ENCODE measurements at regions not wholly inside any gene's neighbourhood (a gene's known extent, or its start where the extent isn't known, plus 50 kb on each side); places are given as distances from the start of the nearest gene placed in this dataset.
A peak's percentile ranks its signal among the peaks of the same experiment; 100 is the strongest.

- H3K4me1 ChIP-seq (replicated peaks; ENCODE audit: insufficient read depth), result 0 out of 2 replicates have a peak, but pooled peaks cover 7% of the 10 kb centered on the region
- no peak overlapping the region for H2AFZ ChIP-seq
- POLR2A ChIA-PET (ENCODE audit: unreplicated experiment), result interaction anchor here (0.5 kb wide), 1 partner anchor 8 kb away, joined by 5 read pairs; no protein-coding TSS in a partner anchor
- H3K4me3 ChIP-seq, result no peak overlapping the region
- no peaks in the 10 kb centered on the region for H3F3A ChIP-seq (ENCODE audit: insufficient read depth, low read depth)
- H3K9me2 ChIP-seq (ENCODE audit: insufficient read depth), result no peaks in the 10 kb centered on the region
- H3K9me3 ChIP-seq (ENCODE audit: insufficient read depth, low read depth), result peaks cover 20% of the 10 kb centered on the region
- no peak overlapping the region for H3K4me2 ChIP-seq
- H4K20me1 ChIP-seq (ENCODE audit: insufficient read depth), result no peaks in the 10 kb centered on the region
- H3K79me2 ChIP-seq (ENCODE audit: low read depth), result no peaks in the 10 kb centered on the region
- CTCF ChIA-PET, result no interaction called here
- TF ChIP-seq EZH2 (IDR thresholded peaks at IDR 0.05; ENCODE audit: low read depth), result no peak
- TF ChIP-seq CTCF (conservative IDR thresholded peaks at IDR 0.05), result no peak
- no peaks in the 10 kb centered on the region for H3K36me3 ChIP-seq (ENCODE audit: low read depth)
- H3K27me3 ChIP-seq (ENCODE audit: insufficient read depth, low read depth), result no peaks in the 10 kb centered on the region
- no peak overlapping the region for H3K27ac ChIP-seq
- intact Hi-C loops (cut with micrococcal nuclease; ENCODE audit: unreplicated experiment), result loop anchor here (5.0 to 10.0 kb wide), 6 partner anchors 252 to 1192 kb away; no protein-coding TSS in a partner anchor
- BruUV-seq (replicated peaks), result no TSS peak
- DNase-seq, result no peak
Measured at GRCh38 chr1:222457084-222457483, 90.8 kb downstream of the HHIPL2 start.

- no TSS peak for BruUV-seq (replicated peaks)
Measured at GRCh38 chr1:222455188-222455879, 92.6 kb downstream of the HHIPL2 start.

More at GRCh38 chr1:222455188-222455879, 92.6 kb downstream of the HHIPL2 start:
- Histone ChIP-seq H3K27ac (peak overlapping the region; percentile 30; the same call in 1 of the 2 replicates), H3K36me3 (ENCODE audit: low read depth) (no peaks in the 10 kb centered on the region), H3K27me3 (ENCODE audit: insufficient read depth, low read depth) (no peaks in the 10 kb centered on the region), H4K20me1 (ENCODE audit: insufficient read depth) (no peaks in the 10 kb centered on the region), H3K4me1 (replicated peaks; ENCODE audit: insufficient read depth) (0 out of 2 replicates have a peak, but pooled peaks cover 10% of the 10 kb centered on the region), H3F3A (ENCODE audit: insufficient read depth, low read depth) (no peaks in the 10 kb centered on the region), H3K4me2 (peak overlapping the region; percentile 65), H3K9me3 (ENCODE audit: insufficient read depth, low read depth) (peaks cover 20% of the 10 kb centered on the region), H3K79me2 (ENCODE audit: low read depth) (no peaks in the 10 kb centered on the region), H3K9me2 (ENCODE audit: insufficient read depth) (no peaks in the 10 kb centered on the region), H2AFZ (peak overlapping the region; percentile 62), H3K4me3 (peak overlapping the region; percentile 42; the same call in 1 of the 2 replicates)
- DNase-seq, result peak; percentile 55 to 90
- TF ChIP-seq EZH2 (IDR thresholded peaks at IDR 0.05; ENCODE audit: low read depth) (no peak), CTCF (conservative IDR thresholded peaks at IDR 0.05) (peak; percentile 97)
- CTCF ChIA-PET, result interaction anchor here (0.5 to 1.6 kb wide), 11 partner anchors 36 to 1192 kb away, joined by 3 to 14 read pairs (median 3); partner anchors contain the start of gene DUSP10
- POLR2A ChIA-PET (ENCODE audit: unreplicated experiment), result interaction anchor here (0.5 to 0.7 kb wide), 5 partner anchors 210 to 977 kb away, joined by 3 to 8 read pairs (median 3); no protein-coding TSS in a partner anchor
- intact Hi-C loops (cut with micrococcal nuclease; ENCODE audit: unreplicated experiment), result loop anchor here (1.0 to 10.0 kb wide), 16 partner anchors 167 to 1645 kb away; partner anchors contain the start of gene DUSP10

Measured in PC-9 (cell line).